ENCODE measurements at regions not wholly inside any gene's neighbourhood (a gene's known extent, or its start where the extent isn't known, plus 50 kb on each side); places are given as distances from the start of the nearest gene placed in this dataset.
"Not testable (repeated sequence)": the region's sequence is repeated elsewhere in the genome, so short reads cannot be mapped to it uniquely, and the experiment has no call there.

DNA sequence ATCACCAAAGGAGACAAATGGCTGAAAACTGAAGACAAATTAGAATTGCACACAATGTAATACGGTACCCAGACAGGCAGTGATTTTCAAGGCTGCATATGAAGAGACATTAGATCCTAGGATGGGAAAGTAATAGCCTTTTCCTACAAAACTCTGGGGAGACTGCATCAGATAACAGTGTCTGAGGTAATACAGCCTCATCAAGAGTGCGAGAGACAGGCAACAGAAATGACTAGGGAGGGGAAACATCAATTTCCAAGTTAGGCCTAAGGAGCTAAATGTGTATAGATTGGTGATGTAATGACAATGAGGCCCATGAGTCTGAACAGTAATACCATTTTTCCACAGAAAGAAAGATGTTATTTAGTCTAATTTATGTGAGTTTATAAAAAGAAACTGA, 200.3 kb downstream of the HTR1B start:
- Histone ChIP-seq H3K9me3 (ENCODE audit: severe bottlenecking) (no peaks in the 10 kb centered on the region), H3K27me3 (ENCODE audit: insufficient read depth, poor library complexity, severe bottlenecking) (no peaks in the 10 kb centered on the region), H3K4me1 (ENCODE audit: insufficient read depth, poor library complexity, severe bottlenecking) (no peaks in the 10 kb centered on the region), H3K27ac (ENCODE audit: poor library complexity, severe bottlenecking) (no peak overlapping the region), H3K4me3 (ENCODE audit: severe bottlenecking) (no peak overlapping the region), H3K36me3 (ENCODE audit: low read depth) (no peaks in the 10 kb centered on the region)
- ATAC-seq (ENCODE audit: low read depth) (no peak), DNase-seq (ENCODE audit: low spot score) (no peak)
- no peak for TF ChIP-seq CTCF (IDR thresholded peaks at IDR 0.05; ENCODE audit: poor library complexity, severe bottlenecking)

DNA sequence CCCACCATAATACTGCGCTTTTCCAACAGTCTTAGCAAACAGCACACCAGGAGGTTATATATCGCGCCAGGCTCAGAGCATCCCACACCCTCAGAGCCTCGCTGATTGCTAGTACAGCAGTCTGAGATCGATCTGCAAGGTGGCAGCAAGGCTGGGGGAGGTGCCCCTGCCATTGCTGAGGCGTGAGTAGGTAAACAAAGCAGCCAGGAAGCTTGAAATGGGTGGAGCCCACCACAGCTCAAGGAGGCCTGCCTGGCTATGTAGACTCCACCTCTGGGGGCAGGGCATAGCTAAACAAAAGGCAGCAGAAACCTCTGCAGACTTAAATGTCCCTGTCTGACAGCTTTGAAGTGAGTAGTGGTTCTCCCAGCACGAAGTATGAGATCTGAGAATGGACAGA, 211.5 kb downstream of the HTR1B start:
- H3K27me3 ChIP-seq (ENCODE audit: insufficient read depth, poor library complexity, severe bottlenecking); H3K36me3 ChIP-seq (ENCODE audit: low read depth); H3K4me1 ChIP-seq (ENCODE audit: insufficient read depth, poor library complexity, severe bottlenecking); DNase-seq (ENCODE audit: low spot score); H3K9me3 ChIP-seq (ENCODE audit: severe bottlenecking); H3K27ac ChIP-seq (ENCODE audit: poor library complexity, severe bottlenecking); H3K4me3 ChIP-seq (ENCODE audit: severe bottlenecking); ATAC-seq (ENCODE audit: low read depth): not testable (repeated sequence)

GRCh38 chr6:77249560-77249959, 213.7 kb downstream of the HTR1B start:
- H3K4me3 ChIP-seq (ENCODE audit: severe bottlenecking) = no peak overlapping the region
- no peaks in the 10 kb centered on the region for H3K9me3 ChIP-seq (ENCODE audit: severe bottlenecking)
- H3K27ac ChIP-seq (ENCODE audit: poor library complexity, severe bottlenecking) = no peak overlapping the region
- no peaks in the 10 kb centered on the region for H3K27me3 ChIP-seq (ENCODE audit: insufficient read depth, poor library complexity, severe bottlenecking)
- TF ChIP-seq CTCF (IDR thresholded peaks at IDR 0.05; ENCODE audit: poor library complexity, severe bottlenecking) = no peak
- DNase-seq (ENCODE audit: low spot score) = no peak
- H3K36me3 ChIP-seq (ENCODE audit: low read depth) = no peaks in the 10 kb centered on the region
- H3K4me1 ChIP-seq (ENCODE audit: insufficient read depth, poor library complexity, severe bottlenecking) = no peaks in the 10 kb centered on the region
- ATAC-seq (ENCODE audit: low read depth) = no peak

- no peak overlapping the region for H3K4me3 ChIP-seq (ENCODE audit: severe bottlenecking)
- H3K9me3 ChIP-seq (ENCODE audit: severe bottlenecking) = no peaks in the 10 kb centered on the region
- no peak for ATAC-seq (ENCODE audit: low read depth)
- DNase-seq (ENCODE audit: low spot score) = no peak
- H3K36me3 ChIP-seq (ENCODE audit: low read depth) = no peaks in the 10 kb centered on the region
- H3K27ac ChIP-seq (ENCODE audit: poor library complexity, severe bottlenecking) = no peak overlapping the region
- no peak for TF ChIP-seq CTCF (IDR thresholded peaks at IDR 0.05; ENCODE audit: poor library complexity, severe bottlenecking)
- no peaks in the 10 kb centered on the region for H3K27me3 ChIP-seq (ENCODE audit: insufficient read depth, poor library complexity, severe bottlenecking)
- H3K4me1 ChIP-seq (ENCODE audit: insufficient read depth, poor library complexity, severe bottlenecking) = no peaks in the 10 kb centered on the region
Observed at GRCh38 chr6:77245026-77245425, 218.3 kb downstream of the HTR1B start.

DNA sequence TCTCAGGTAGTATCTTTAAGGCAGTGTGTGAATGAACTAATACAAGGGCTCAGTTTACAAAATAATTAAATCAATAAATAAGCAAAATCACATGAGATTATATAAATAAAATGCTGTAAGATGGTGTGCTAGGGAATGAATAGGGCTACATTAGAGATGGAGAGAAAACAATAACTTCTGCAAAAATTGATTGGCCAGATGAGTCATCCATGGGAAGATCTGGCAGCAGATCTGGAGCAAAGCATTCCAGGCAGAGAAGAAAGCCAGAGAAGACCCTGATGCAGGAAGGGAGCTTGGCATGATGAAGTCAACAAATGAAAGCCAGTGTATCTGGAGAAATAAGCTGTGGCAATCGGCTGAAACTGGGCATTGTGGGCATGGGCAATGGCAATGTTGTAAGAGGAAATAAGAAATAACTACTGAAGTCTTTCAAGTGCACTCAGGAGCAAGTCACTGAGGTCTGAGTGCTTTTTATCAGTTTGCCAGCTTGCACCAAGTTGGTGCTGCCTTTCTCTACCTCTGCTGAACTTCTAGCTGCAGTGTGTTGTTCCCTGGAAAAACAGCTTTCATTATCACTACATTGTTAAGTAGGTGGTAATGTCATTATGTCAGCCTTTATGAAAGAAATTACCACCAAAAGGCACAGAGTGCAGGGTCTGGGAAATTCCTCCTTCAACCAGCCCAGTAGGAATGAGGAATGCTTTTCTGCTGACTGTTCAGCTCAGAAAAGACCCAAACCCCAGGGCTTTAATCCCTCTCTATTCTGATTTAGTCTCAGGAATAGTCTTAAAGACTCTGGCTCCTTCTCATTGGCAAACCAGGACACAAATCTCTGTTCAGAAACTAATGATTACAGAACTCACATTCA, 231.6 kb downstream of the HTR1B start:
- TF ChIP-seq CTCF (IDR thresholded peaks at IDR 0.05; ENCODE audit: poor library complexity, severe bottlenecking) = no peak
- H3K9me3 ChIP-seq (ENCODE audit: severe bottlenecking) = no peaks in the 10 kb centered on the region
- no peaks in the 10 kb centered on the region for H3K4me1 ChIP-seq (ENCODE audit: insufficient read depth, poor library complexity, severe bottlenecking)
- ATAC-seq (ENCODE audit: low read depth) (no peak), DNase-seq (ENCODE audit: low spot score) (no peak)
- H3K4me3 ChIP-seq (ENCODE audit: severe bottlenecking) = no peak overlapping the region
- H3K36me3 ChIP-seq (ENCODE audit: low read depth) = no peaks in the 10 kb centered on the region
- H3K27me3 ChIP-seq (ENCODE audit: insufficient read depth, poor library complexity, severe bottlenecking) = no peaks in the 10 kb centered on the region
- no peak overlapping the region for H3K27ac ChIP-seq (ENCODE audit: poor library complexity, severe bottlenecking)

All from RWPE2 (cell line).